PC-3 (cell line): ENCODE measurements at regions not wholly inside any gene's neighbourhood (a gene's known extent, or its start where the extent isn't known, plus 50 kb on each side); places are given as distances from the start of the nearest gene placed in this dataset.

ENCODE experiments used
- EZH2 ChIP-seq: fragments of 300-600 bp; sonication (generic); IDR thresholded peaks from one replicate; pipeline ENCODE4 v1.6.1; 2017; ENCODE audit warnings: antibody characterized with exemption, mild to moderate bottlenecking, low read length; ENCODE audit not compliant: unreplicated experiment
- EZH2phosphoT487 ChIP-seq: fragments of 300-600 bp; sonication (generic); IDR thresholded peaks from 2 replicates; pipeline ENCODE4 v1.6.1; 2018; ENCODE audit warnings: mild to moderate bottlenecking, antibody characterized with exemption, low read length, borderline replicate concordance

DNA sequence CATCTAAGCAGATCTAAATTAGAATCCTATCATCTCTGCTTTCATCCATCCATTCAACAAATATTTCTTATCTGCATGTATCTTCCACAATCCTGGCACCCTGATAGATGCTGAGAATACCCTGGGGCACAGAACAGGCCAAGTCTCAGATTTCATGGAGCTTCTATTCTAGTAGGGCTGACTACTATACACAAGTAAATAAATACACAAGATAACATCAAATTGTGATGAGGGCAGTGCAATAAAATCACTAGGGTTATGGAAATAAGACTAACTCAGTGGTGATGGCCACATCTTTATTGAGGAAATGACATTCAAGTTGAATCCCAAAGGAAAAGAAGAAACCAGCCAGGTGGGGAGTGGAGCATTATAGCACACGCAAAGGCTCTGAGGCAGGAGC is 138.4 kb upstream of the GLRA1 start:
- TF ChIP-seq EZH2 (no peak), EZH2phosphoT487 (no peak)
